ENCODE measurements at regions not wholly inside any gene's neighbourhood (a gene's known extent, or its start where the extent isn't known, plus 50 kb on each side); places are given as distances from the start of the nearest gene placed in this dataset.

DNA sequence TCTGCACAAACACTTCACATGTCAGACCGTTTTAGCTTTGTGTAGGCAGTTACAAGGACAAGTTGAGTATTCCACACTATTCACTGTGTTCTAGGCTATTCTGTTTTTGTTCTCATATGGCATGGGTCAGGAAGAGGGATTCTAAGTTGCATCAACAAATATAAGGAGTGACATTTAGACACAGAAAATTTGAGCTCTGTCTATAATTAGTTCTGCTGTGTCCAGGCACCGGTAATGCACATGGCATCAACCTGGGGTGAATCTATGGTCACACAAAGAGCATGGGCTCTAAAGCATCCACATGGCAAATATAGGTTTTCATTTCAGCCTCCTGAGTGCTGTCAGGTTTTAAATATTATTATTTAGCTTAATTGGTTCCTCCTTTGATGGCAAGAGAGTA is 130.4 kb upstream of the PMFBP1 start:
- no peaks in the 10 kb centered on the region for H3K9me3 ChIP-seq (ENCODE audit: control insufficient read depth, insufficient read depth, low read length)
- H3K4me2 ChIP-seq (ENCODE audit: low read length) = no peak overlapping the region

DNA sequence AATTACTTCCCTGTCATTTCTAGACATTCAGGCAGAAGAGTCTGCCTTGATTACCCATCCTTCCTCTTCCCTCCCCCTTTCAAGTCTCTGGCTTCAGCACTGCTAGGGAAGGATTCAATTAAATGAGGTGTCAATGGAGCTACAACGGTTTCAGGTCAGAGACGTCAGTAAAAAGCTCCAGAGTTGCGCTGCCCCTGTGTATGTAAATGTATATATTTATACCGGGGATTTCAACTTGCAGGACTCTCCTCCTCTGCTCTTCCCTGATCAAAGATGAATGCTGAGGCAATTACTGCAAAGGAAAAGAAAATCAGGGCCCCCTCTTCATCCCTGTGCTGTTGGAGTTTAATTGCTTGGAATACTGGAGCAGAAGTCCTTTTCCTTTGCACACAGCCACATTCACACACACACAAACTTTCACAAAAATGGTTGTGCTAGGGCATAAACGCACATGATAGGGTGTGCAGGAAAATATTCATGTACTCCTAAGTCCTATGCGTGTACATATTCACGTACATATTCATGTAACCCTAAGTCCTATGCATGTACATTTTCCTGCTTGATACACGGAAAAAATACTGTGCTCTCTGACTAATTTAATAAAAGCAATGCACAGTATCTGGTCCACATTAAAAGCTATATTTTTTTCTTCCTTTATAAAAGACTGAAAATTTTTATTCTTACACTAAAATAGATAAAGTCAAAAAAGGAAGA is 129.7 kb upstream of the PMFBP1 start:
- Histone ChIP-seq H3K4me2 (ENCODE audit: low read length) (no peak overlapping the region), H3F3A (ENCODE audit: control insufficient read depth, insufficient read depth) (no peaks in the 10 kb centered on the region), H3K27ac (ENCODE audit: low read depth, low read length) (no peak overlapping the region), H3K9me2 (replicated peaks; ENCODE audit: control insufficient read depth, low read length) (no peaks in the 10 kb centered on the region), H3K4me1 (ENCODE audit: control insufficient read depth, low read length) (no peaks in the 10 kb centered on the region), H3K79me2 (ENCODE audit: control insufficient read depth, low read length) (no peaks in the 10 kb centered on the region), H3K4me3 (ENCODE audit: low read length) (no peak overlapping the region), H3K9me3 (ENCODE audit: control insufficient read depth, insufficient read depth, low read length) (no peaks in the 10 kb centered on the region), H3K27me3 (ENCODE audit: control insufficient read depth, low read length) (no peaks in the 10 kb centered on the region), H3K36me3 (ENCODE audit: control insufficient read depth, low read length) (no peaks in the 10 kb centered on the region), H4K20me1 (ENCODE audit: control insufficient read depth, insufficient read depth, low read depth, low read length) (no peaks in the 10 kb centered on the region)
- TF ChIP-seq EZH2phosphoT487 (IDR thresholded peaks at IDR 0.05; ENCODE audit: borderline replicate concordance, low read length) = no peak
- TF ChIP-seq, protein P1, sequence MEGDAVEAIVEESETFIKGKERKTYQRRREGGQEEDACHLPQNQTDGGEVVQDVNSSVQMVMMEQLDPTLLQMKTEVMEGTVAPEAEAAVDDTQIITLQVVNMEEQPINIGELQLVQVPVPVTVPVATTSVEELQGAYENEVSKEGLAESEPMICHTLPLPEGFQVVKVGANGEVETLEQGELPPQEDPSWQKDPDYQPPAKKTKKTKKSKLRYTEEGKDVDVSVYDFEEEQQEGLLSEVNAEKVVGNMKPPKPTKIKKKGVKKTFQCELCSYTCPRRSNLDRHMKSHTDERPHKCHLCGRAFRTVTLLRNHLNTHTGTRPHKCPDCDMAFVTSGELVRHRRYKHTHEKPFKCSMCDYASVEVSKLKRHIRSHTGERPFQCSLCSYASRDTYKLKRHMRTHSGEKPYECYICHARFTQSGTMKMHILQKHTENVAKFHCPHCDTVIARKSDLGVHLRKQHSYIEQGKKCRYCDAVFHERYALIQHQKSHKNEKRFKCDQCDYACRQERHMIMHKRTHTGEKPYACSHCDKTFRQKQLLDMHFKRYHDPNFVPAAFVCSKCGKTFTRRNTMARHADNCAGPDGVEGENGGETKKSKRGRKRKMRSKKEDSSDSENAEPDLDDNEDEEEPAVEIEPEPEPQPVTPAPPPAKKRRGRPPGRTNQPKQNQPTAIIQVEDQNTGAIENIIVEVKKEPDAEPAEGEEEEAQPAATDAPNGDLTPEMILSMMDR (IDR thresholded peaks at IDR 0.05; ENCODE audit: low read depth, low read length, poor library complexity, severe bottlenecking) = no peak

More for the DNA sequence above, 130.4 kb upstream of the PMFBP1 start:
- H3K27ac ChIP-seq (ENCODE audit: low read depth, low read length) = no peak overlapping the region
- H3K4me1 ChIP-seq (ENCODE audit: control insufficient read depth, low read length) = no peaks in the 10 kb centered on the region
- H3K27me3 ChIP-seq (ENCODE audit: control insufficient read depth, low read length) = no peaks in the 10 kb centered on the region
- H4K20me1 ChIP-seq (ENCODE audit: control insufficient read depth, insufficient read depth, low read depth, low read length) = no peaks in the 10 kb centered on the region
- H3K4me3 ChIP-seq (ENCODE audit: low read length) = no peak overlapping the region
- H3K79me2 ChIP-seq (ENCODE audit: control insufficient read depth, low read length) = no peaks in the 10 kb centered on the region
- TF ChIP-seq EZH2phosphoT487 (IDR thresholded peaks at IDR 0.05; ENCODE audit: borderline replicate concordance, low read length) = no peak
- TF ChIP-seq, protein P1 (IDR thresholded peaks at IDR 0.05; ENCODE audit: low read depth, low read length, poor library complexity, severe bottlenecking) = no peak
- no peaks in the 10 kb centered on the region for H3K9me2 ChIP-seq (replicated peaks; ENCODE audit: control insufficient read depth, low read length)
- no peaks in the 10 kb centered on the region for H3K36me3 ChIP-seq (ENCODE audit: control insufficient read depth, low read length)
- no peaks in the 10 kb centered on the region for H3F3A ChIP-seq (ENCODE audit: control insufficient read depth, insufficient read depth)

DNA sequence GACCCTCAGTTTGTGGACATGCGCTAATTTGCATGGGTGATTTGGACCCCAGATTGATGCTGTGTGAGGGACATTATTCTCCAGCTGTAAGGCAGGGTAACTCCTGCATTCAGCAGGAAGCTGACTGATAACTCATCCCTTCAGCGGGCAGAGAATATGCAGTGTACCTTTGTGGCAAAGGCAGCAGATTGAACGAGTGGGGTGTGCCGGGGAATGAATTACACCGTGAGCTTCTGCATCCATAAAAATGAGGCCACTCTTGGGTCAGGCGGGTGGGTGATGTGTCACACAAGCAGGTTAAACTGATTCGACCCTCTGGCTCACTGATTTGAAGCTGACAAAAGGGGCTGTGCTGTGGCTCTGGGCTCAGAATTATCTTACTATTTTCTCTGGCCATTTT is 128.9 kb upstream of the PMFBP1 start:
- Histone ChIP-seq H3K27ac (ENCODE audit: low read depth, low read length) (no peak overlapping the region), H3K27me3 (ENCODE audit: control insufficient read depth, low read length) (no peaks in the 10 kb centered on the region)

More for the DNA sequence above, 128.9 kb upstream of the PMFBP1 start:
- Histone ChIP-seq H3K9me3 (ENCODE audit: control insufficient read depth, insufficient read depth, low read length) (no peaks in the 10 kb centered on the region), H4K20me1 (ENCODE audit: control insufficient read depth, insufficient read depth, low read depth, low read length) (no peaks in the 10 kb centered on the region), H3K9me2 (replicated peaks; ENCODE audit: control insufficient read depth, low read length) (no peaks in the 10 kb centered on the region), H3K4me2 (ENCODE audit: low read length) (no peak overlapping the region), H3K79me2 (ENCODE audit: control insufficient read depth, low read length) (no peaks in the 10 kb centered on the region), H3K4me3 (ENCODE audit: low read length) (no peak overlapping the region), H3K4me1 (ENCODE audit: control insufficient read depth, low read length) (no peaks in the 10 kb centered on the region), H3F3A (ENCODE audit: control insufficient read depth, insufficient read depth) (no peaks in the 10 kb centered on the region), H3K36me3 (ENCODE audit: control insufficient read depth, low read length) (no peaks in the 10 kb centered on the region)
- TF ChIP-seq, protein P1 (IDR thresholded peaks at IDR 0.05; ENCODE audit: low read depth, low read length, poor library complexity, severe bottlenecking) = no peak
- no peak for TF ChIP-seq EZH2phosphoT487 (IDR thresholded peaks at IDR 0.05; ENCODE audit: borderline replicate concordance, low read length)

Measured in DOHH2 (cell line).